HUDEP-2 (cell line): ENCODE measurements at regions not wholly inside any gene's neighbourhood (a gene's known extent, or its start where the extent isn't known, plus 50 kb on each side); places are given as distances from the start of the nearest gene placed in this dataset.

Experiments used
- DNase-seq, 76 experiments: peaks; one replicate each; lab custom pipeline; 2025; ENCODE audit not compliant: unreplicated experiment in 76 of 76; lab: John Stamatoyannopoulos, UW

DNA sequence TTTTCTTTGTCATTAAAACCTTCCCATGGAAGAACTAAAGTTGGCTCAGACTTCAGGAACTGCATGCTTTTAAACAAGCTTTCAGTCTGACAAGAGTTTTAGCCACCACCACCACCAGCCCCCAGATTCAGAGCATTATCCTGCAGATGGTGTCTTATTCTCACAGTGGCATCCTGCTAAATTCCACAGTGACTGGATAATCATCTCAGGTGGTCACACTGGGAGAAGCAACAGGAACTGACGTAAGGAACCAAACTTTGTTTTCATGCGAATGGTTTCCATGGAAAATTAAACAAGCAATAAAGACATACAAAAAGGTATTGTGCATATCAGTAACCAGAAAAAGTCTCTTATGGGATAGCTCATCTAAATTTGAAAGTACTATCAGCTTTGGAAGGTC is 370.7 kb downstream of the FBXW7 start:
- no peak for DNase-seq

DNA sequence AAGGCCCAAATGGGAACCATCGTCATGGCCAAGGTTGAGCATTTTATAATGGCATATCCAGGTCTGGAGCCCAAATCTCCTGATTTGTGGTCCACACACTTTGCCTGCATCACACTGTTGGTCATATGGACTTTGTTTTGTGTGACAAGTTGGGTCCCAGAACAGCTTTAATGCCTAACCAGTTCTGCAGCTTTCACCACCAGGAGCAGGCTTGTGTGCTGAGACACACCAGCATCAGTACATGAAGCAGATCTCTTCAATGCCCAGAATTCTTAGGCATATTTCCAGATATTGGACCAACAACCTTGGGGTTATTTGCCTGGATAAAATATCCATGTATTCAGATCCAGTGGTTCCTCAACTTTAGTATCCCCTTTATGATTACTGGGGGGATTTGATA is 371.3 kb downstream of the FBXW7 start:
- DNase-seq = no peak

DNA sequence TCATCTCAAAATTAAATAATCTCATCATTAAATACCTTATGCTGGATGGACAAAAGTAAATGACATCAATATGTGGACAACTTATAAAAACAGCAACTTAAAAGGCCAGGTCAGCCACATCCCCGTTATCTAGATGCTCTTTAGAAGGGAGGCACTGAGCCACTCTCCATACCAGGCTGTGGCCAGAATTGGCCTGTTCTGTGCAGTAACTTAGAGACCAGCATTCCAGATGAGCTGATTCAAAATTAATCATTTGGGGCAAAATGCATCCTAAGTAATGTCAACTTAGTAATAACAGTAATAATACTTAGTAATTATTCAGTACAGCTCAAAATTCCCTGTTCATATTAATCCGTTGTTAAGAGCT is 373.6 kb downstream of the FBXW7 start:
- DNase-seq = no peak

DNA sequence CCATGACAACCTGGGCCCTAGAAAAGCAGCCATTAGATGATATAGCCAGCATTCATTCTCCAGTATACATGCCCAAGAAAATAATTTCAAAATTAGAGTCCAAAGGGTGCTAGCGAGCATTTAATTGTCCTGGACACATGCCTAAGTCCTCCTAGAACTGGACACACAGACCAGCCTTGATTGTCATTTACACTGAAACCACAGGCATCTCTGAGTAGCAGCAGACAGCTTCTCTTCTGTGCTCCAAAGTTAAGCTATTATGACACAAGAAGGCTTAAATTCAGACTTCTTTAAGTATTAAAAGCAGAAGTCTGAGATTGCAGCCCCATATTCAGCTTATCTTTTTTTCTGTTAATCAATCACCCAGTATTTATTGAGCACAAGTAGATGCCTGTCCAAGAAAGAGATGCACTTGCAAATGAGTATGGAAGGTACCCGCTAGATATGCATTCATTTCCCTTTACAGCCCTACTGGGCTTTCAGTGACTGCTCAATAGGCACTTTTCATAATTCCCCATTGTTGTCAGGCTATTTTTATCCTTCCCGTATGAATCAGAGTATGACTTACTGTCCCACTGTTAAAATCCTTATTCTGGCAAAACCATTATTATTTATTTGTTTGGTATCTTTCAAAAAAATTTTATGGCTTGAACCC is 374.1 kb downstream of the FBXW7 start:
- DNase-seq = no peak

DNA sequence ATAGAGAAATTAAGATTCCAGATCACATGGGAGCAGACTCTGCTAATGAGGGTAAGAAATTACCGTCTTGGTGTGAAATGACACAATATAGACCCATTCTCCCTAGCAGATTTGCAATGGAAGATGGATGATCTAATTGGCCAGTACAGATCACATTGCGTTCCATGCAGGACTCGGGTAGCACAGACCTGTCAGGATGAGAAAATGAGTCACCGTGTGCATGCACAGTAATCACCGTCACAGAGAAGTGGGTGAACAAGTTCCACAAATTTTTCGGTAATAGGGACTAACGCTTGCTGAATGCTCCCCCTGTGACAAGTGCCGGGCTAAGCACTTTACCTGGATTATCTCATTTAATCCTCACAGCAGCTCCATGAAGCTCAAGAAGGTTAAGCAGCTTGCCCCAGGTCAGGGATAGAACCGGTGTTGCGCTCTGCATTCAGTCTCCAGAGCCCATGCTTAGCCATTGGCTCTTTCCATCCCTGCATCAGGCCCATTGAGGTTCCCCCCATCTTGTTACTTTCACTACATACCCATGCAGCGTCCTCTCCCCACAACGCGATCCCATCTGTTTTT is 375.6 kb downstream of the FBXW7 start:
- DNase-seq = no peak

DNA sequence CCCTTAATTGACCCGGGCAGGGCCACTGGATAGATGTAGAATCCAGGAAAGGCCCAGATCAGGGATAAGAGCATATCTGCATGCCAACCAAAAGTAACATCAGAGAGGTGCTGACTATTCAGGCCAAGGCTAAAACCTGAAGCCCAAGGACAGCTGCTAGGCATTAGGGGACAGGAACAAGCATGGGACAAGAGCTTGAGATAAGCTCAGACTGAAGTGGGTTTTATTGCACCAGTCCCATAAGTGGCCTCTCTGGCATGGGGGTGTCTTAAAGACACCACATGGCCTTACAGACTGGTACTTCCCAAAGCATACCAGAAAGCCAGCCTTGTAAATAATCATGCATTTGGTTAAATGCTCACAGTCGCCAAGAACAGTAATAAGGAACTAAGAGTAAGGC is 376.1 kb downstream of the FBXW7 start:
- DNase-seq = no peak

DNA sequence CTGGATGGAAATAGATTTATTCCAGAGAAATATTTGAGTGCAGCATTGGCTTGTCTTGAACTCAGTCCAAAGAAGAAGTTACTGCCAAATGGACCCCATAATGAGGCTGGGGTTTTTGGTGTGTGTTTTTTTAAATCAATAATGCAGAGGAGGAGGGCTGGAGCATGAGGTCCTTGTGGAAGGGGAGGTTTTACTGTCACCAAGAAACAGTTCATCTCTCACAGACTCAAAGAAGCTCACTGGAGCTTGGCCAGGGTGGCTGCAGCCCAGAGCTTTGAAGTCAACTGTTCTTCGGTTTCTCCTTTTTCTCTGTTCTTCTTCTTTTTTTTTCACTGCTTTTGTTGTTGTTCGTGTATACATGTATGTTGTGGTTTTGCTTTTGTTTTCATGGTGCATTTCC is 377.7 kb downstream of the FBXW7 start:
- DNase-seq = no peak

DNA sequence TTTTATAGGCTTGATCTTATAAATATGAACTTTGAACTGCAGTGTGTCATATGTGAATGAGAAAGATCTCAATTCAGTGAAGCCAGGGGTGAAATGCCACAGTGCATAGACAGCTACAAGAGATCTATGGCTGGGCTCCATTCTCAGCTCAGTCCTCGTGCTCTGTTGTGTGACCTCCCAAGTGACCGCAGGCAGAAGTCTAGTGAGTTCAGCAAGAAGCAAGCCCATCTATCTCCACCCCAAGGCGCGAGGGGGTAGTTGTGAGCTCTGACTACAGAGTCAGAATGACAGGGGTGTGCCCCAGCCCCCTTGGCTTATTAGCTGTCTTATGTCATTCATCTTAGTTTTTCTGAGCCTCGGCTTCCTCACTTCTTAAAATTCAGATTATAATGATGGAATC is 378.3 kb downstream of the FBXW7 start:
- DNase-seq = no peak

DNA sequence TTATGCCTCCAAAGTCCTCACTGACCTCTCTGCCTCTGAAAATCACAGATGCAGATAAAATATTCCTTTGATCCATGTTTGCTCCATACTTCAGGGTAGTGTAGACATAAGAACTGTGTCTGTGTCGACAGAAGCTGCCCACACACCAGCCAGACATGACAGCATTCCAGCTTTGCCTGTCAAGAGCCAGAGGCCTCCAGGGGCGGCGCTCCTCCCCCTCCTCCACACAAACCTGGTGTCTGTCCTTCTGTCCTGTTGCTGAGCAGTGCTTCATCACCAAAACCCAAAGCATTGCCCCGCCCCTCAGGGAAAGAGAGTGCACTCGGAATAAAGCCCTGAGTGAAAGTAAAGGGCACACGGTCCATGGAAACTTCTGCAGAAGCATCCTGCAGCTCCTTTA is 379.4 kb downstream of the FBXW7 start:
- no peak for DNase-seq

DNA sequence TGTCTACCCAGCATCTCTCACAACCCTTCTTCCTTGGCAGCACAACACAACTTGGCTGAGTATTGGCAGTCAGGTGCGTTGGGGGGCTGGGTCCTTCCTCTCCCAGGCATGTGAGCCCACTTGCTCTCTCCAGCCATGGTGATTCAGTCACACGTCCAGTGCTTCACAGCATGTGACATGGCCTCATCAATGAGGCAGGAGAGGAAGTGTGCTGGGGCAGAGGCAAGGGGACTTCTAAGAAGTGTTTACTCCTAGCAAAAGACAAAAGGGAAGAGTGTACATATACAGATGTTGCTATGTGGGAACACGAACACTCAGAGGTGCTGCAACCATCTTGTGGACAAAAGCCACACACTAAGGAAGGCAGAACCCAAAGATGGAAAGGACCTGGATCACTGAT is 380.8 kb downstream of the FBXW7 start:
- no peak for DNase-seq

DNA sequence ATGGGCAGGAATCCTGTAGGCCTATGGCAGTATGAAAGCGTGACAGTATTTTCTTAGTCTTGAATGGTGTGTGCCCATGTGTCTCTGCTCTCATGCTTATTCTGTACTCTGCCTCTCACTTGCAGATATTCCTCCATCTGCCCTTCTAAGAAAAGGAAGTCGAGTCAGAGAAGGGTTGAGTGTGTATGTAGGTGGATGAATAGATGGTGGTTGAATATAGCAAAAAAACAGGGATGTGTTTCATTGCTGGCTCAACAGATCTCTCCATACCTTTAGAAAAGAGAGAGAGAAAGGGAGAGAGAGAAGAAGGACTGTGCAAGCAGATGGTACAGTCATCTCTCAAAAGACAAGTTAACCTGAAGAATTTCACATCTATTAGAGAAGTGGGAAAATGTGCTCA is 381.5 kb downstream of the FBXW7 start:
- no peak for DNase-seq

DNA sequence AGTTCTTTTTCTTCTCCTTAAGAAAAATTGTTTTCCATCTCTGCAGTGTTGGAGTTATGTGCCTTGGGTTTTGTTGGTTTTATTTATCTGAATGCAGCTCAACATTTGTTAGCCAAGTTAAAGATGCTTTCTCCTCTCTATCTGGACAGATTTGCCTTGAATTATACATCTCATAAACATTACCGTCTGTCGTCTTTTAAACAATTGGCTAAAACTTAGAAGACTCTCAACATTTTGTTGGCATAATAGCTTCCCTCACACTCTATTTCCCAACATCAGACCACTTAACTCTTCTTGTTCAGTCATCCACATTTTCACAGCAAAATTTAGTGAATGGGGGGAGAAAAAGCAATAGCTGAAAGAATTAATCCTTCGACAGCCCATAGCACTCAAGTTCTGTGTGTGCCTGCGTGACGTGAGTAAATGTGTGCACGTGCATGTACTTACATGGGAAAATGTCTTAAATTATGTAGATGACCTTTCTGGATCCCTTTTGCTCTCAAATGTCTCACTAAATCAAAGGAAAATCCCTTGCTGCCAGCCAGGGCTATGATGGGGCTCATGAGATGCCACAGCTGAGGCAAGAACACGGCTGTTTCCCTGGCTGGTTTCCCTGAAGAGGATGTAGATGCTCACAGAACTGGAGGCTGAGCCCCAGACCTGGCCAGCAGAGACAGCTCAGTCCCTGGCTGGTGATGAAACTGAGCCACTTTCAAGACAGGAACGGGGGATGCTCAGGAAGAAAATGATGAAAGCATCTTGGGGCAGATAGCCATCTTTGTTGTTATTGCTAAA is 382.2 kb downstream of the FBXW7 start:
- DNase-seq = no peak

DNA sequence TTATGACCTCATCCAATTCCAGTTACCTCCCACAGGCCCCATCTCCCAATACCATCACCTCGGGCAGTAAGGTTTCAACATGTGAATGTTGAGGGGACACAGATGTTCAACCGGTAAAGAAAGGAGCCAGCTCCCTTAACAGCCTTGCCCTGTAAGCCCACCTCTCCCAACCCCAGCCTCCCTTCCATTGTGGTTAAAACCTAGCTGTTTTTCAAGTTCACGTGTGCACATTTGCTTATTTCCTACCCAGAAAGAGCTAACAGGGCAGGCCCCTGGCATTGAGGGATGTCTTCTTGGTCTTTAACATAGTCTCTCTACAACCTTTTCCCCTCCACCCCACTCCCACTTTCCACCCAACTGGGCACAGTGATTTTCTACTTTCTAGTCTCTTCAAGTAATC is 385.7 kb downstream of the FBXW7 start:
- no peak for DNase-seq

DNA sequence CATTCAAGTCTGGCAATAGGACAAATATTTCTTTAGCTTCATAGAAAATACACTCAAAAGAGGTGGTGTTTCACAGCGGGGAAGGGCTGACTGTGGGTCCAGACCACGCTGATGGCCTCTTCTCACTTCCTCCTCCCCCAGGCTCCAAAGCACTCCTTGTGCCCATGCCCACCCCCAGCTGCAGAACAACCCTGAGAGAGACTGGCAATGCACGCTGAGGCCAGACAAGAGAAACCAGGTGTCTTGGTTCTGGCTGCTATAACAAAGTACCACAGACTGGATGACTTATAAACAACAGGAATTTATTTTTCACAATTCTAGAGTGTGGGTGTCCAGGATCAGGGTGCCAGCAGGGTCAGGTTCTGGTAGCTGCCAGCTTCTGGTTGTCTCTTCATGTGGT is 386.1 kb downstream of the FBXW7 start:
- DNase-seq = no peak

DNA sequence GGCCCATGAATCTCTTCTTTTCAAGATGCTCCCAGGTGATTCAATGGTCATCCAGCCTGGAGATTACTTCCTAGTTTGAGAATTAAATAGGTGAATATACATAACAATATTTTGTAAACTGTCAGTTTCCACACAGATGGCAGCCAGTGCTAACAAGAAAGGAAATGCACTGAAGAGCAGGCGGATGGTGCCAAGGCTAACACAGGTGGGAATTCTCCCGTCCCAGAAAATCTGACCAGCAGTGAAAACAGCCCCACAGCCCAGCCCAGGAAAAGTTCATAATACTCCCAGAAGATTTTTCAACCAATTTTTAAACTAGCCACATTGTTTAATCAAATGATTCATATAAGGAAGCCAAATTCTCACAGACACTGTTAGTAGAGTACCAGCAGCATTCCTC is 387.2 kb upstream of the GATB start:
- no peak for DNase-seq

DNA sequence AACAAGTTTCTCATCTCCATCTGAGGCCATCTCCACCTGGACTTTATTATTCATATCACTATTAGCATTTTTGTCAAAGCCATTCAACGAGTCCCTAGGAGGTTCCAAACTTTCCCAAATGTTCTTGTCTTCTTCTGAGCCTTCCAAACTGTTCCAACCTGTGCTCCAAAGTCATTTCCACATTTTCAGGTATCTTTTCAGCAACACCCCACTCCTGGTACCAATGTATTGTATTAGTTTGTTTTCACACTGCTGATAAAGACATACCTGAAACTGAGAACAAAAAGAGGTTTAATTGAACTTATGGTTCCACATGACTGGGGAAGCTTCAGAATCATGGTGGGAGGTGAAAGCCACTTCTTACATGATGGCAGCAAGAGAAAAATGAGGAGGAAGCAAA is 385.4 kb upstream of the GATB start:
- DNase-seq = no peak

DNA sequence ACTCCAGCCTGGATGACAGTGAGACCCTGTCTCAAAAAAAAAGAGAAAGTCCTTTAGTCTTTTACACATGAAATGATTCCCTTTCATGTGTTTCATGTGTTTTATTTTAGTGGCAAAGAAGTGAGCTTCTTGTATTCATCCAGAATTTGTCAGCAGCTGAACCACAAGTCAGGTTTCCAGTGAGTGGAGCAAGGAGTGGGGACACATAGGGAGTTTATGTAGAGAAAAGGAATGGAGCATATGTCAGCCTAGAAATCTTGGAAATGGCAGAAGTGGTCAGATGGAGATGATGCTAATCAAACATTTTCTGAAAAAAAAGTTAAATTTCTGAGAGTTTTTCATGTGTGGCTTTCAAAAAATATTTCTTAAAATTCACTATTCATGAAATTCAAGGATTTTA is 383.0 kb upstream of the GATB start:
- DNase-seq = no peak

DNA sequence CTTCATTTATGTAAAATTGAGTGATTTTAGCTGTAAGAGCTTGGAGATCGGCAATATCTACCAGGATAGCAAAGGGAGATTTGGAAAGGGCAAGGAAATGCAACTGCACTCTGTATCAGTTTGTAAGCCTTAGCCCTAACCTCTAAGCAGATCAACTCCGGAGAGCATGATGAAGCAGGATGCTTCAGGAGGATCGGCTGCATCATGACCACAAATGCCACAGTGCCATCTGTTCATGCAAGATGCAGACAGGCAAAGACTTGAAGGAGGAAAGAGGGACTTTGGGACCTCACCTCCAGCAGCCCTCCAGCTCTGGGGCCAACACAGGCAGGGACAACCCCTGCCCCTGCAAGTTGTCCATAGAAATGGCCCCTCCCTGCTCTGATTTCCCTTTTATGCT is 377.6 kb upstream of the GATB start:
- no peak for DNase-seq

DNA sequence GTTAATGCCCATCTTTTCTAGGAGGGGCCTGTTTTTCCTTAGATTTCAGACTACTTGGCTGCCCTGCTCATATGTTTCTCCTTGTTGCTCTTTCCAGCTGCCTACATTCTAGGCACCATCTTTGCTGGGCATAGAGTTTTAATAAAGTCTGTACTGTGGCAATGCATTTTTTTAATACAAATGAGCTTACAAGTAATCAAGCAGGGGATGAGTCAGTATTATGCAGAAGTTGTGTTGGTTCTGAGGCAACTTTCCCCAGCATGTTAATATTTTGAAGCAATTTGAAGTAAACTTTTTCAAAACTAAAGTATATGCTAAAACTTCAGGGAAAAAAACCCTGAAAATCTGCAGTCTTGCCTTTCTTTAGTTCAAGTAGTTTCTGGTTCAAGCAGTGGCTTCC is 372.0 kb upstream of the GATB start:
- no peak for DNase-seq

DNA sequence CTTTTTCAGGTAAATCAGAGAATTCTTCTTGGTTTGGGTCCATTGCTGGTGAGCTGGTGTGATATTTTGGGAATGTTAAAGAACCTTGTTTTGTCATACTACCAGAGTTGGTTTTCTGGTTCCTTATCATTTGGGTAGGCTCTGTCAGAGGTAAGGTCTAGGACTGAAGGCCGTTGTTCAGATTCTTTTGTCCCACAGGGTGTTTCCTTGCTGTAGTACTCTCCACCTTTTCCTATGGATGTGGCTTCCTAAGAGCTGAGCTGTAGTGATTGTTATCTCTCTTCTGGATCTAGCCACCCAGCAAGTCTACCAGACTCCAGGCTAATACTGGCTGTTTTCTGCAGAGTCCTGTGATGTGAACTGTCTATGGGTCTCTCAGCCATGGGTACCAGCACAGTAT is 367.5 kb upstream of the GATB start:
- DNase-seq = no peak

DNA sequence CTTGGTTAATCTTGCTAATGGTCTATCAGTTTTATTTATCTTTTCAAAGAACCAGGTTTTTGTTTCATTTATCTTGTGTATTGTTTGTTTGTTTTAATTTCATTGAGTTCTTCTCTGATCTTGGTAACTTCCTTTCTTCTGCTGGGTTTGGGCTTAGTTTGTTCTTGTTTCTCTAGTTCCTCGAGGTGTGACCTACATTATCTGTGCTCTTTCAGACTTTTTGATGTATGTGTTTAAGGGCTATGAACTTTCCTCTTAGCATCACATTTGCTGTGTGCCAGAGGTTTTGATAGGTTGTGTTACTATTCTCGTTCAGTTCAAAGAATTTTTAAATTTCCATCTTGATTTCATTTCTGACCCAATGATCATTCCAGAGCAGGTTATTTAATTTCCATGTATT is 365.4 kb upstream of the GATB start:
- no peak for DNase-seq

DNA sequence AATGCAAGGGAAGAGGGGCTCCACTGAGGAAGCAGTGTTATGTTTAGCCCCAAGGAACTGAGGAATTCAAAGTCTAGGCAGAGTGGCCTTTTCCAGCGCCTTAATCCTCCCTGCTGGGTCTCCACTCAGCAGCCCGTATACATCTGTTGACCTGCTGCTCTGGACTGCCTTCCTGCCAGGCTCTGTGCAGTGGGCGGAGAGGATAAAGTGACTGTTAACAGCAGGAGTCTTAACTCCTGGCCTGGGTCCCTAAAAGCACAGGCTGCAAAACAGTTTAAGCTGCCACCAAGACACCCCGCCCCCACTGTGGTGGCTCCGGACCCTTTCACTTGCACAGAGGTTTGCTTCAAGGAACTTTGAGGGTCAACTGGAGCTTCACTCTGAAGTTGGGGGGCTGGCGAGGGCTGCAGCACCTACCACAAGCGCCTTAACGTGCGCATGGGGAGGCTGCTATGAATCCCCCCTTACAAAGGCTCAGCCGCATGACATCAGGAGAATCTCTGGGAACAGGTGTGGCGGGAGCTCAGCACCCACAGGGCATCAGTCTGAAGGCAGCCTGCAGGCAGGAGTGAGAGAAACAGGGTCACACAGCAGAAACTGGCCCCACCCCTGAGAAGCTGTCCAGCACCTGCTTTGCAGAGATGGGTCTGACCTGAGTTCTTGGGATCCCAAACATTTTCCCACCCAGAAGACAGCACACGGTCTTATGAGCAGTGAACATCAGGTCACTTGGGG is 358.2 kb upstream of the GATB start:
- DNase-seq = no peak
